Esophagus muscularis mucosa (tissue), 4 donors: ENCODE measurements at regions not wholly inside any gene's neighbourhood (a gene's known extent, or its start where the extent isn't known, plus 50 kb on each side); places are given as distances from the start of the nearest gene placed in this dataset.

Source experiments
- DNase-seq: peaks from one replicate; pipeline ENCODE4 v3.0.0-alpha.2; 2017; ENCODE audit errors: extremely low spot score
- H3K27ac ChIP-seq, 4 donors: fragments of 200-600 bp; sonication (generic); replicated peaks in 1 of 4; 1 replicate in 3 of 4; 2 replicates in 1 of 4; pipeline ENCODE4 v1.5.1; 2016 to 2019; ENCODE audit warnings: mild to moderate bottlenecking in 1 of 4
- H3K27me3 ChIP-seq, 4 donors: fragments of 200-600 bp; sonication (generic); one replicate each; pipeline versions ENCODE4 v1.5.1 to v1.6.0; 2016 to 2019
- H3K36me3 ChIP-seq, 4 donors: fragments of 200-600 bp; sonication (generic); one replicate each; pipeline ENCODE4 v1.5.1; 2016 to 2019
- H3K4me1 ChIP-seq, 4 donors: fragments of 200-600 bp; sonication (generic); one replicate each; pipeline ENCODE4 v1.5.1; 2016 to 2019
- H3K4me3 ChIP-seq, 4 donors: fragments of 200-600 bp; sonication (generic); 1 replicate in 2 of 4; 2 replicates in 2 of 4; pipeline ENCODE4 v1.5.1; 2016 to 2019; ENCODE audit warnings: mild to moderate bottlenecking in 4 of 4, moderate library complexity in 1 of 4
- H3K9me3 ChIP-seq, 4 donors: fragments of 200-600 bp; sonication (generic); 1 replicate in 3 of 4; 2 replicates in 1 of 4; pipeline ENCODE4 v1.5.1; 2016 to 2019
- EP300 ChIP-seq: sonication (generic); formaldehyde crosslinking; IDR thresholded peaks from one replicate; pipeline ENCODE4 v1.6.1; 2017; ENCODE audit warnings: antibody characterized with exemption
- POLR2A ChIP-seq: fragments of 450-650 bp; IDR thresholded peaks from one replicate; pipeline ENCODE4 v1.6.1; 2017; ENCODE audit warnings: antibody characterized with exemption, moderate library complexity, mild to moderate bottlenecking, low read depth
- POLR2AphosphoS5 ChIP-seq, 2 donors: sonication (generic); formaldehyde crosslinking; IDR thresholded peaks; one replicate each; pipeline ENCODE4 v1.6.1; 2017; ENCODE audit warnings: antibody characterized with exemption in 2 of 2
- WGBS: methylation state at CpG from one replicate; pipeline ENCODE4 v1.1.5; 2018; 5-methylcytosine and 5-hydroxymethylcytosine counted together
- intact Hi-C: fragments of 100-400 bp; cut with DNase I; formaldehyde crosslinking; loops from one replicate; pipeline ENCODE4 v1.15.1; 2023
- TF ChIP-seq, protein P1 (sequence below), 3 experiments: fragments of 200-600 bp in 2 of 3; fragments of 450-650 bp in 1 of 3; sonication (generic) in 2 of 3; IDR thresholded peaks; one replicate each; pipeline ENCODE4 v1.5.1; 2017 to 2019; ENCODE audit warnings: antibody characterized with exemption in 3 of 3, mild to moderate bottlenecking in 2 of 3, moderate library complexity in 1 of 3

DNA sequence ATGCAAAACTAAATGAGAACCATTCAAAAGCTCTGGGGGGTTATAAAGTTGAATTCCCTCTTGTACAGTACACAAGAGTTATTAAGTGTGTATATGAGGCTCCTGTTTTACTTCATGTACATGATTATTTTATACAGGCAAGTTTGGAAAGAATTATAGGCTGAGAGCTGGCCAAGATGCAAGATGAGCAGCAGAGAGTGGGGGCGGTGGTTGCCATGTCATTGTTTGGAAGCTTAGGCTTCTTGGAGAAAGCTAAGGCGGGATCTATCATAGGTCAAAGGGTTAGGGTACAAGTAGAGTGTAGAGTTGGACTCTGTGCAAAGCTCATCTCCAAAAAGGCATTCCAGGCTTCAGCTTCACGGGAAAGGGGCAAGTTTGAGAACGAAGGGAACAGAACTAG lies 297.1 kb upstream of the TBX3 start:
- Histone ChIP-seq H3K4me3 (no peak overlapping the region), H3K36me3 (no peaks in the 10 kb centered on the region), H3K9me3 (no peaks in the 10 kb centered on the region), H3K27me3 (no peaks in the 10 kb centered on the region), H3K27ac (no peak overlapping the region), H3K4me1 (no peaks in the 10 kb centered on the region)
- WGBS: 72% methylated on average over 4 of the region's 4 CpGs
- no peak for DNase-seq
- intact Hi-C loops: no loop called here
- TF ChIP-seq POLR2AphosphoS5 (IDR thresholded peaks at IDR 0.05): no peak
- no peak for TF ChIP-seq POLR2A
- TF ChIP-seq, protein P1, sequence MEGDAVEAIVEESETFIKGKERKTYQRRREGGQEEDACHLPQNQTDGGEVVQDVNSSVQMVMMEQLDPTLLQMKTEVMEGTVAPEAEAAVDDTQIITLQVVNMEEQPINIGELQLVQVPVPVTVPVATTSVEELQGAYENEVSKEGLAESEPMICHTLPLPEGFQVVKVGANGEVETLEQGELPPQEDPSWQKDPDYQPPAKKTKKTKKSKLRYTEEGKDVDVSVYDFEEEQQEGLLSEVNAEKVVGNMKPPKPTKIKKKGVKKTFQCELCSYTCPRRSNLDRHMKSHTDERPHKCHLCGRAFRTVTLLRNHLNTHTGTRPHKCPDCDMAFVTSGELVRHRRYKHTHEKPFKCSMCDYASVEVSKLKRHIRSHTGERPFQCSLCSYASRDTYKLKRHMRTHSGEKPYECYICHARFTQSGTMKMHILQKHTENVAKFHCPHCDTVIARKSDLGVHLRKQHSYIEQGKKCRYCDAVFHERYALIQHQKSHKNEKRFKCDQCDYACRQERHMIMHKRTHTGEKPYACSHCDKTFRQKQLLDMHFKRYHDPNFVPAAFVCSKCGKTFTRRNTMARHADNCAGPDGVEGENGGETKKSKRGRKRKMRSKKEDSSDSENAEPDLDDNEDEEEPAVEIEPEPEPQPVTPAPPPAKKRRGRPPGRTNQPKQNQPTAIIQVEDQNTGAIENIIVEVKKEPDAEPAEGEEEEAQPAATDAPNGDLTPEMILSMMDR (IDR thresholded peaks at IDR 0.05): no peak
- no peak for TF ChIP-seq EP300

DNA sequence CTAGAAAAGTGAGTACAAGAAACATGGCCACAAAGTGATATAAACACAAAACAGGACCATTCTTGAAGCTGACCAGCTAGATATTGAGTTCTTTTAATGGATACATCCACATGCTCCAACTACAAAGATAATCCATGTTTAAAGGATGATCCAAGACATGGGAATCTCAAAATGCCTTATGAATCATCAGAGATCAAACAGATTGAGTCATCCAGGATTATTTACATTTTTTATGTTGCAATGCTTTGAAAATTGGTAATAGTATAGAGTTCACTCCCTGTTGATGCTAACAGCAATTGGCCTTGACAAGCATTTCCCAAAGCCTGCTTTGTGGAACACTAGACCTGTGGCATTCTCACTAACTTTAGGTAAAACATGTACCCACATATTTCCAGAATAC lies 293.0 kb upstream of the TBX3 start:
- DNase-seq: no peak
- Histone ChIP-seq H3K4me3 (no peak overlapping the region), H3K36me3 (no peaks in the 10 kb centered on the region), H3K4me1 (no peaks in the 10 kb centered on the region), H3K27ac (no peak overlapping the region), H3K27me3 (no peaks in the 10 kb centered on the region), H3K9me3 (no peaks in the 10 kb centered on the region)
- intact Hi-C loops: no loop called here
- TF ChIP-seq, protein P1 (IDR thresholded peaks at IDR 0.05): no peak
- TF ChIP-seq EP300 (no peak), POLR2AphosphoS5 (IDR thresholded peaks at IDR 0.05) (no peak), POLR2A (no peak)

DNA sequence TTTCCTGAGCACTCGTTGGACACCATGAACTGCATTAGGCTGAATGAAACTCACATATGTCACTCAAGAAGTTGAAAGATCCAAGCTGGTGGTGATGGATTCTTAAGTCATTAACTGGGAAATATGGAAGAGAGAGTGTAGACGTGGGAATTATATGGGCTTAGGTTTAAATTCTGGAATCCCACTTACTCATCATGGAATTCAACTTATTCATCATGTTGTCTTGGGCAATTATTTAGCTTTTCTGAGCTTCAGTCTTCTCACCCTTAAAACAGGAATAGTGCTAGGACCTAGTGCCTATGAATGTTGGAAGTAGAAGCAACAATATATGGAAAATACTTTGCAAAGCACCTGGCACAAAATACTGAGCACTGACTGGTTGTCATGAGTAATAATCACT lies 292.4 kb upstream of the TBX3 start:
- 87% methylated on average over 2 of the region's 2 CpGs for WGBS
- no peak overlapping the region for H3K4me3 ChIP-seq

DNA sequence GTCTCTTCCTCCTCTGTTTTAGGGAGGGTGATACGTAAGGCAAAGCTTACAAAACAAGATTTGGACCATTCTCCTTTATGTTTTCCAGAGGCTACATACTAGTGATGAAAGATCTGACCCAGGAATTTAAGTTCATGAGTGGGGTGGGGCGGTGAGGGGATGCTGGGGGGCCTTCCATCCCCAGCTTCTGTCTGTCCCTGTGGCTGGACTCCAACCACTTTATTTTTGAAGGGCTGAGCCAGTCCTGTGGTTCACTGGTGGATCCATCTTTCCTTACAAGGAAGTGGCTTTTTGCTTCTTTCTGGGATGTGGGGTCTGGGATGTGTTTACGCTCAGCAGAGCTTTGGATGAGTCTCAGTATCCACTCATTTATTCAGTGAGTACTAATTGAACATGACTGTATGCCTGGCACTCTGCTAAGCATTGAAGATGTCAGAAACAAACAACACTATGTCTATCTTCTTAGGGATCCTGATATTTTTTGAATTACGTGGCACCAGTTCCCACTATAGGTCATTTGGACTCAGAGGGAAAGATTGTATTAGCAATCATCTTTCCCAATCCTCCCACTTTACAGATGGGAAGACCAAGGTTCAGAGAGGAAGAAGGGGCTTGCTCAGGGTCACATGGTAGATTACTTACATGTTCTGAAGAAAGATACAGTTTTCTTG lies 291.8 kb upstream of the TBX3 start:
- DNase-seq: no peak

More for the DNA sequence above, 292.4 kb upstream of the TBX3 start:
- TF ChIP-seq POLR2A (no peak), EP300 (no peak), POLR2AphosphoS5 (IDR thresholded peaks at IDR 0.05) (no peak)
- TF ChIP-seq, protein P1 (IDR thresholded peaks at IDR 0.05): no peak
- H3K27me3 ChIP-seq: no peaks in the 10 kb centered on the region
- H3K9me3 ChIP-seq: no peaks in the 10 kb centered on the region
- DNase-seq: no peak
- no peaks in the 10 kb centered on the region for H3K4me1 ChIP-seq
- H3K36me3 ChIP-seq: no peaks in the 10 kb centered on the region
- no peak overlapping the region for H3K27ac ChIP-seq
- intact Hi-C loops: no loop called here

More for the DNA sequence above, 291.8 kb upstream of the TBX3 start:
- intact Hi-C loops: no loop called here
- Histone ChIP-seq H3K4me3 (no peak overlapping the region), H3K9me3 (no peaks in the 10 kb centered on the region), H3K27ac (no peak overlapping the region), H3K4me1 (no peaks in the 10 kb centered on the region), H3K36me3 (no peaks in the 10 kb centered on the region), H3K27me3 (no peaks in the 10 kb centered on the region)
- 53% methylated on average over 4 of the region's 4 CpGs for WGBS
- TF ChIP-seq POLR2AphosphoS5 (IDR thresholded peaks at IDR 0.05) (no peak), EP300 (no peak), POLR2A (no peak)
- TF ChIP-seq, protein P1 (IDR thresholded peaks at IDR 0.05): no peak
